WTC11 (cell line): ENCODE measurements at regions not wholly inside any gene's neighbourhood (a gene's known extent, or its start where the extent isn't known, plus 50 kb on each side); places are given as distances from the start of the nearest gene placed in this dataset.

Experiments
- CREB1 ChIP-seq: sonication (generic); formaldehyde crosslinking; IDR thresholded peaks from 2 replicates; pipeline ENCODE4 v1.8.0; 2023; ENCODE audit warnings: mild to moderate bottlenecking, missing genetic modification reagents
- CTCF ChIP-seq: fragments of 200-600 bp; IDR thresholded peaks from 2 replicates; pipeline ENCODE4 v1.8.0; 2022; ENCODE audit warnings: antibody characterized with exemption
- E2F4 ChIP-seq: sonication (generic); formaldehyde crosslinking; IDR thresholded peaks from 2 replicates; pipeline ENCODE4 v1.8.1; 2022; ENCODE audit warnings: low read depth, mild to moderate bottlenecking, moderate library complexity, missing genetic modification reagents, borderline replicate concordance
- FOXJ3 ChIP-seq: sonication (generic); formaldehyde crosslinking; IDR thresholded peaks from 2 replicates; pipeline ENCODE4 v1.9.0; 2021; ENCODE audit warnings: missing genetic modification reagents, mild to moderate bottlenecking, borderline replicate concordance
- FOXK1 ChIP-seq: sonication (generic); formaldehyde crosslinking; IDR thresholded peaks from 2 replicates; pipeline ENCODE4 v1.8.0; 2022; ENCODE audit warnings: mild to moderate bottlenecking, moderate library complexity, missing genetic modification reagents
- FOXP1 ChIP-seq: sonication (generic); formaldehyde crosslinking; IDR thresholded peaks from 2 replicates; pipeline ENCODE4 v1.8.0; 2022; ENCODE audit warnings: missing genetic modification reagents, mild to moderate bottlenecking, moderate library complexity, borderline replicate concordance
- JAZF1 ChIP-seq: fragments of 250-450 bp; sonication (Bioruptor Pico); IDR thresholded peaks from 2 replicates; pipeline ENCODE4 v1.9.0; 2021; ENCODE audit warnings: moderate library complexity, mild to moderate bottlenecking, inconsistent platforms
- MAX ChIP-seq: sonication (generic); formaldehyde crosslinking; IDR thresholded peaks from 2 replicates; pipeline ENCODE4 v1.8.0; 2022; ENCODE audit warnings: mild to moderate bottlenecking, missing genetic modification reagents
- SP1 ChIP-seq: sonication (generic); formaldehyde crosslinking; conservative IDR thresholded peaks from 2 replicates; pipeline ENCODE4 v1.8.1; 2022; ENCODE audit warnings: missing genetic modification reagents
- TEAD4 ChIP-seq: sonication (generic); formaldehyde crosslinking; IDR thresholded peaks from 2 replicates; pipeline ENCODE4 v1.8.0; 2022; ENCODE audit warnings: mild to moderate bottlenecking, missing genetic modification reagents
- USF2 ChIP-seq: sonication (generic); formaldehyde crosslinking; IDR thresholded peaks from 2 replicates; pipeline ENCODE4 v1.8.1; 2023; ENCODE audit warnings: mild to moderate bottlenecking, missing genetic modification reagents, moderate library complexity
- ZNF425 ChIP-seq: fragments of 250-450 bp; sonication (Bioruptor Pico); conservative IDR thresholded peaks from 2 replicates; pipeline ENCODE4 v1.9.0; 2021; ENCODE audit warnings: mild to moderate bottlenecking

GRCh38 chr3:11909726-11910125, 63.0 kb upstream of the TAMM41 start:
- TF ChIP-seq CTCF (no peak), USF2 (CRISPR knock-in tag) (no peak), FOXK1 (no peak), ZNF425 (CRISPR knock-in tag) (no peak), FOXJ3 (CRISPR knock-in tag) (no peak), MAX (CRISPR knock-in tag) (no peak), FOXP1 (CRISPR knock-in tag) (no peak), SP1 (CRISPR knock-in tag) (no peak), JAZF1 (CRISPR knock-in tag) (no peak), TEAD4 (no peak), E2F4 (CRISPR knock-in tag) (no peak), CREB1 (no peak)
